Lower leg skin (tissue), 4 donors: ENCODE measurements at regions not wholly inside any gene's neighbourhood (a gene's known extent, or its start where the extent isn't known, plus 50 kb on each side); places are given as distances from the start of the nearest gene placed in this dataset.

Experiments used
- DNase-seq, 2 donors: peaks; one replicate each; pipeline ENCODE4 v3.0.0-alpha.2; 2019; ENCODE audit warnings: low spot score in 2 of 2
- H3K4me3 ChIP-seq: fragments of 200-600 bp; sonication (generic); 2 replicates; pipeline ENCODE4 v1.5.1; 2017; ENCODE audit warnings: mild to moderate bottlenecking, low read depth; ENCODE audit not compliant: poor library complexity, severe bottlenecking
- POLR2A ChIP-seq, 2 donors: fragments of 450-650 bp; IDR thresholded peaks; one replicate each; pipeline ENCODE4 v1.6.1; 2016 to 2017; ENCODE audit warnings: antibody characterized with exemption in 2 of 2, mild to moderate bottlenecking in 1 of 2, moderate library complexity in 1 of 2
- WGBS, 2 donors: methylation state at CpG; one replicate each; pipeline ENCODE4 v1.1.5; 2018; 5-methylcytosine and 5-hydroxymethylcytosine counted together
- intact Hi-C: fragments of 100-400 bp; cut with DNase I; formaldehyde crosslinking; loops from one replicate; pipeline ENCODE4 v1.15.0; 2023; ENCODE audit warnings: low total_unique reads
- TF ChIP-seq, protein P1 (sequence below), 3 donors: fragments of 450-650 bp; IDR thresholded peaks; one replicate each; pipeline ENCODE4 v1.5.1; 2016; ENCODE audit warnings: antibody characterized with exemption in 3 of 3, mild to moderate bottlenecking in 3 of 3, moderate library complexity in 2 of 3

DNA sequence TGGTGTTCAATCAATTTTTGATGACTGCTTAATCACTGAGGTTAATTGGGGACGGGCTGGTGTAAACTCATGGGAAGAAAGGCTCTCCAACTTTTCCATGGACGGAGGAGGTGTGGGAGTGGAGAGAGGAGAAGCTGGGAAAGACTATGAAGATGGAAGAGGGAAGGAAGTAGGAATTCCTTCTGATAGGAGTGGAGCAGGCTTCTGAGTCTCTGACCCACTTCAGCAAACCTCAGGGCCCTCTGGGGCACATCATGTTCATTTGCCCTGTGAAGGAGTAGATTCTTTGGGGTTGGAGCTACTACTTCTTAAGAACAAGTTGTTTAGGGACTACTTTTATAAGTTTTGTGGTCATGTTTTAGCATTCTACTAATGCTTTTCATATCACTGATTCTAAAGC, 87.0 kb upstream of the MAP4K3 start:
- H3K4me3 ChIP-seq: no peak overlapping the region
- intact Hi-C loops: no loop called here
- no peak for DNase-seq
- WGBS, 2 donors: 89 to 94% methylated on average over 2 of the region's 2 CpGs
- TF ChIP-seq POLR2A (IDR thresholded peaks at IDR 0.05): no peak
- TF ChIP-seq, protein P1, sequence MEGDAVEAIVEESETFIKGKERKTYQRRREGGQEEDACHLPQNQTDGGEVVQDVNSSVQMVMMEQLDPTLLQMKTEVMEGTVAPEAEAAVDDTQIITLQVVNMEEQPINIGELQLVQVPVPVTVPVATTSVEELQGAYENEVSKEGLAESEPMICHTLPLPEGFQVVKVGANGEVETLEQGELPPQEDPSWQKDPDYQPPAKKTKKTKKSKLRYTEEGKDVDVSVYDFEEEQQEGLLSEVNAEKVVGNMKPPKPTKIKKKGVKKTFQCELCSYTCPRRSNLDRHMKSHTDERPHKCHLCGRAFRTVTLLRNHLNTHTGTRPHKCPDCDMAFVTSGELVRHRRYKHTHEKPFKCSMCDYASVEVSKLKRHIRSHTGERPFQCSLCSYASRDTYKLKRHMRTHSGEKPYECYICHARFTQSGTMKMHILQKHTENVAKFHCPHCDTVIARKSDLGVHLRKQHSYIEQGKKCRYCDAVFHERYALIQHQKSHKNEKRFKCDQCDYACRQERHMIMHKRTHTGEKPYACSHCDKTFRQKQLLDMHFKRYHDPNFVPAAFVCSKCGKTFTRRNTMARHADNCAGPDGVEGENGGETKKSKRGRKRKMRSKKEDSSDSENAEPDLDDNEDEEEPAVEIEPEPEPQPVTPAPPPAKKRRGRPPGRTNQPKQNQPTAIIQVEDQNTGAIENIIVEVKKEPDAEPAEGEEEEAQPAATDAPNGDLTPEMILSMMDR (IDR thresholded peaks at IDR 0.05): no peak

DNA sequence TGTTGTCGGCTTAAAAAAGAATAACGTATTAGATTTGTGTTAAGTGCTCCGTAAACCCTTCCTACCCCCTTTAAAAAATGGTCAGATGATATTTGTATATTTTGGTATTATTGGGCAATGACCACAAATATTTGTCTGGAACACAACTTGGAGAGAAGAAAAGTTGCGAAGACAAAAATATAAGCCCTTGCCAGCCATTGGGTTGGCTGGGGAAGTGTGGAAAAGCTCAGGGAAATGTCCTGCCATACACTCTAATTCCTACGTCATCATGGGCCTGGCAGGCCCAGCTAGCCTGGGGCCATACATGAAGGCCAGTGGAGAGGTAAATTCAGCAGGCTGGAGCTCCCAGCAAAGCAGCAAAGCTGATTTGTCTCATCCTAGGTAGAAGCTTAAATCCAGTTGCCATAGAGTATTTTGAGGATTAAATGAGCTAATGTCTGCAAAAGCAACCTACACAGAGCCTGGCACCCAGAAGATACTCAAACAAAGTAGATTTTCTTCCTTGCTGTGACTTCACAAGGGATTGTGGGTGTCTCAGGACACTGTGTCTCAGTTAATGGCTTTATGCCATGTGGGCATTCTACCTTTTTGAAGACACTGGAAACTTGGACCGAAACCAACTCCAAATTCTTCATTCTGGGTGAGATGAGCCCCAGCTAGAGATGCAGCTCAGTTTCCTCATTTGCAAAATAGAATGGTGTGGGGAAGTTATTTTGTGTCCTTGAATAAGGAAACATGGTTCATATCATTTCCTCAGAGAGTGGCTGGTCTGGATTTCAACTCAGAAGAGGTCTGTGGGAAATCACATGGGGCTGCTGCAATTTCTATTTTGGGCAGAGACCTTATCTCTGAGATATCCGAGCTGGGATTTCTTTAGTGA, 87.9 kb upstream of the MAP4K3 start:
- H3K4me3 ChIP-seq: no peak overlapping the region
- TF ChIP-seq, protein P1 (IDR thresholded peaks at IDR 0.05): no peak
- TF ChIP-seq POLR2A (IDR thresholded peaks at IDR 0.05): no peak
- DNase-seq: no peak
- WGBS, 2 donors: 74 to 75% methylated on average over 7 of the region's 7 CpGs
- intact Hi-C loops: no loop called here

DNA sequence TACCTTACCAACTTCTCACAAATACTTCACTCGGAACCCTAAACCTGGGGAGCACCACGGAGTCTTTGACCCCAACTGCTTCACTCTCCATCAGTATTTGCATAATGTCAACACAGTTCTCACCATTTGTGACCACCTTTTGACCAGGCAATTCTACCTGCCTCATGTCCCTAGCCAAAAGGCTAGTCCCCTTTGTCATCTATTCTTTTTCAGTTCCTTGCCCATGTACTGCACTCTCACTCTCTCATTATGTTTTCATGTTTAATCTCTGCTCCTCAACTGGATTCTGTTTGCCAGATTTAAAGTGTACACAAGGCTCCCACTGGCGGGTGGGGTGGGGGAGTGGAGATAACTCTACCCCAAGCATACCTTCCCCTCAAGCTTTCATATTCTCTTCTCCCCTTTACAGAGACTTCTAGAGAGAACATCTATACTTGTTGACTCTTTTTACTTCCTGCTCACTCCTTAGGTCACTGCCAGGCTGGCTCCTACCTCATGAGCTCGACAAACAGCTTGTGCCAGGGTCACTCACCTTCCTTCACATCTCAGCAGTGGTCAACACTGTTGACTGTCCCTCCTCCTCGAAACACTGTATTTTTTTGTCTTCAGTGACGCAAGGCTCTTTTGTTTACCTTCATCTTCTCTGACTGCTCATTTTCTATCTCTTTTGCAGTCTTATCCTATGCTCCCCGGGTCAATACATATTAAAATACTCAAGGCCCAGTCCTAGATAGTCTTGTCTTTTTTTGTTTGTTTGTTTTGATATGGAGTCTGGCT, 88.7 kb upstream of the MAP4K3 start:
- WGBS, 2 donors: 92 to 96% methylated on average over 7 of the region's 7 CpGs
- intact Hi-C loops: no loop called here

DNA sequence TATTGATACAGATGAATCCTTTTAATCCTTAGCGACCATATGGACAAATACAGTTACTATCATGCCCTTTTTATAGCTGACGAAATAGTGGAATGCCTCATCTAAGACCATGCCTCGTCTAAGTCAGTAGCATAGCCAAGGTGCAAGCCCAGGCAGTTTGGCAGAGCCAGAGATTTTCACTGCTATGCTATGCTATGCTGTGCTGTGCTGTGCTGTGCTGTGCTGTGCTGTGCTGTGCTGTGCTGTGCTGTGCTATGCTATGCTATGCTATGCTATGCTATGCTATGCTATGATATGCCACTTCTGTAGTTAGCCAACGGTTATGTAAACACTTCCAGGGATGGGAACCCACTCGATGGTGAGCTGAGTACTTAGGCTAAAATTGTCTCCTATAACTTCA, 91.6 kb upstream of the MAP4K3 start:
- no peak overlapping the region for H3K4me3 ChIP-seq
- no peak for DNase-seq
- 83 to 96% methylated on average over 5 of the region's 5 CpGs for WGBS, 2 donors
- intact Hi-C loops: no loop called here
- no peak for TF ChIP-seq POLR2A (IDR thresholded peaks at IDR 0.05)
- TF ChIP-seq, protein P1 (IDR thresholded peaks at IDR 0.05): no peak

More for the DNA sequence above, 88.7 kb upstream of the MAP4K3 start:
- TF ChIP-seq, protein P1 (IDR thresholded peaks at IDR 0.05): no peak
- no peak for TF ChIP-seq POLR2A (IDR thresholded peaks at IDR 0.05)
- no peak for DNase-seq
- no peak overlapping the region for H3K4me3 ChIP-seq

GRCh38 chr2:39529836-39530235, 92.8 kb upstream of the MAP4K3 start:
- intact Hi-C loops: no loop called here
- H3K4me3 ChIP-seq: no peak overlapping the region
- no peak for TF ChIP-seq POLR2A (IDR thresholded peaks at IDR 0.05)
- TF ChIP-seq, protein P1 (IDR thresholded peaks at IDR 0.05): no peak
- WGBS, 2 donors: 64 to 82% methylated on average over 1 of the region's 1 CpG
- no peak for DNase-seq
